ENCODE measurements at regions not wholly inside any gene's neighbourhood (a gene's known extent, or its start where the extent isn't known, plus 50 kb on each side); places are given as distances from the start of the nearest gene placed in this dataset.

- Histone ChIP-seq H3K79me2 (ENCODE audit: control insufficient read depth, insufficient read depth, low read length) (no peaks in the 10 kb centered on the region), H3K9ac (replicated peaks; ENCODE audit: extremely low read depth, insufficient read depth, low read length) (no peak overlapping the region), H3K4me3 (replicated peaks in 1 of 3; ENCODE audit: insufficient read depth in 1 of 3, low read depth in 1 of 3, low read length in 3 of 3) (no peak overlapping the region), H3K4me2 (ENCODE audit: insufficient read depth, low read length) (no peak overlapping the region), H2AFZ (ENCODE audit: low read depth, low read length) (no peak overlapping the region), H3K36me3 (ENCODE audit: control insufficient read depth in 2 of 2, extremely low read depth in 1 of 2, insufficient read depth in 2 of 2, low read length in 2 of 2) (no peaks in the 10 kb centered on the region), H3K4me1 (ENCODE audit: control insufficient read depth, extremely low read depth, insufficient read depth, low read length) (no peaks in the 10 kb centered on the region), H4K20me1 (replicated peaks; ENCODE audit: control insufficient read depth, extremely low read depth, insufficient read depth, low read length) (no peaks in the 10 kb centered on the region), H3K27me3 (ENCODE audit: control insufficient read depth in 2 of 2, insufficient read depth in 2 of 2, low read length in 2 of 2) (no peaks in the 10 kb centered on the region), H3K9me1 (replicated peaks; ENCODE audit: control insufficient read depth, extremely low read depth, insufficient read depth, low read length) (no peaks in the 10 kb centered on the region), H3K9me3 (replicated peaks; ENCODE audit: control insufficient read depth, insufficient read depth, low read length) (peaks cover 8% of the 10 kb centered on the region), H3K27ac (ENCODE audit: insufficient read depth, low read depth, low read length) (no peak overlapping the region)
- dilution Hi-C loops (cut with MboI; ENCODE audit: extremely low pct_ligation_motif_present, low sequenced_read_pairs), result no loop called here
- no peak for DNase-seq (ENCODE audit: low read depth, low spot score)
- CTCF ChIA-PET, result no interaction called here
- POLR2A ChIA-PET, result no interaction called here
- intact Hi-C loops (cut with micrococcal nuclease), result no loop called here
- BruUV-seq (replicated peaks), result no TSS peak
- no peak for TF ChIP-seq POLR2A (IDR thresholded peaks at IDR 0.05; ENCODE audit: low read depth, low read length)
- TF ChIP-seq CTCF (IDR thresholded peaks at IDR 0.05; ENCODE audit: extremely low read depth in 1 of 2, insufficient read depth in 1 of 2, low read depth in 1 of 2, low read length in 2 of 2), result no peak
- no peak for TF ChIP-seq MAX (IDR thresholded peaks at IDR 0.05; ENCODE audit: insufficient read depth, insufficient read length)
- no peak for TF ChIP-seq GATA2 (IDR thresholded peaks at IDR 0.05; ENCODE audit: insufficient read depth, insufficient read length, low read depth, low read length)
- TF ChIP-seq MYC (IDR thresholded peaks at IDR 0.05; ENCODE audit: low read depth, low read length), result no peak
- no peak for TF ChIP-seq POLR2AphosphoS5 (IDR thresholded peaks at IDR 0.05; ENCODE audit: insufficient read depth, low read depth, low read length)
- TF ChIP-seq EZH2 (IDR thresholded peaks at IDR 0.05; ENCODE audit: borderline replicate concordance, low read depth, low read length, severe bottlenecking), result no peak
- TF ChIP-seq FOS (IDR thresholded peaks at IDR 0.05; ENCODE audit: borderline replicate concordance, insufficient read depth, low read length), result no peak
- FAIRE-seq, result no peak
Observed at GRCh38 chr10:105598207-105598606, 957.1 kb downstream of the SORCS3 start.

All from endothelial cell of umbilical vein (primary cell).